Caco-2 (cell line): ENCODE measurements at regions not wholly inside any gene's neighbourhood (a gene's known extent, or its start where the extent isn't known, plus 50 kb on each side); places are given as distances from the start of the nearest gene placed in this dataset.

Source experiments
- BruUV-seq: library from RNA; stranded (reverse); fragments of 400-500 nt; replicated peaks from 2 replicates; lab custom pipeline; 2021; lab: Mats Ljungman, UMichigan
- CTCF ChIA-PET: fragments of 300-600 bp; sonication (Branson Sonifier 250); formaldehyde crosslinking; loops from one replicate; lab custom pipeline; 2022; ENCODE audit warnings: antibody characterized with exemption; lab: Charles Lee
- POLR2A ChIA-PET: fragments of 300-600 bp; sonication (Branson Sonifier 250); formaldehyde crosslinking; loops from one replicate; lab custom pipeline; 2022; ENCODE audit warnings: antibody characterized with exemption; lab: Charles Lee
- DNase-seq, 2 experiments: peaks; one replicate each; pipeline versions ENCODE4 v3.0.0 to v3.0.0-alpha.2; 2020 to 2022
- H3K27me3 ChIP-seq: replicated peaks from 2 replicates; pipeline ENCODE4 v1.6.0; 2011; ENCODE audit warnings: low read length; ENCODE audit not compliant: control insufficient read depth, insufficient read depth
- H3K36me3 ChIP-seq: 2 replicates; pipeline ENCODE4 v1.5.1; 2011; ENCODE audit warnings: low read length; ENCODE audit not compliant: control insufficient read depth, insufficient read depth
- H3K4me1 ChIP-seq: fragments of 250-450 bp; sonication (Bioruptor Pico); 2 replicates; pipeline ENCODE4 v1.5.1; 2020; ENCODE audit warnings: mild to moderate bottlenecking
- H3K4me3 ChIP-seq: 2 replicates; pipeline ENCODE4 v1.5.1; 2011; ENCODE audit warnings: low read depth, mild to moderate bottlenecking, control low read depth, low read length
- H3K9me3 ChIP-seq: fragments of 250-450 bp; sonication (Bioruptor Pico); 2 replicates; pipeline ENCODE4 v1.5.1; 2020; ENCODE audit warnings: mild to moderate bottlenecking, moderate library complexity
- H3K27ac Mint-ChIP-seq: one replicate; pipeline ENCODE4 v1.8.0; 2022; ENCODE audit warnings: mixed read lengths; ENCODE audit not compliant: unreplicated experiment
- H3K27me3 Mint-ChIP-seq: one replicate; pipeline ENCODE4 v1.8.0; 2022; ENCODE audit warnings: mixed read lengths; ENCODE audit not compliant: insufficient read depth, unreplicated experiment
- H3K36me3 Mint-ChIP-seq: one replicate; pipeline ENCODE4 v1.8.0; 2022; ENCODE audit warnings: mild to moderate bottlenecking, mixed read lengths; ENCODE audit not compliant: insufficient read depth, unreplicated experiment
- H3K4me1 Mint-ChIP-seq: one replicate; pipeline ENCODE4 v1.8.0; 2022; ENCODE audit warnings: low read depth, mixed read lengths; ENCODE audit not compliant: unreplicated experiment
- H3K4me3 Mint-ChIP-seq: one replicate; pipeline ENCODE4 v1.8.0; 2022; ENCODE audit warnings: mild to moderate bottlenecking, moderate library complexity, mixed read lengths; ENCODE audit not compliant: unreplicated experiment
- H3K9me3 Mint-ChIP-seq: one replicate; pipeline ENCODE4 v1.8.0; 2022; ENCODE audit warnings: mixed read lengths; ENCODE audit not compliant: unreplicated experiment
- CTCF ChIP-seq, 2 experiments: fragments of 200-600 bp in 1 of 2; IDR thresholded peaks; 1 replicate in 1 of 2; 2 replicates in 1 of 2; pipeline versions ENCODE4 v1.5.1 to v1.8.0; 2011 to 2022; ENCODE audit warnings: antibody characterized with exemption in 1 of 2, control low read depth in 1 of 2, inconsistent platforms in 1 of 2, low read depth in 1 of 2, low read length in 1 of 2, mild to moderate bottlenecking in 1 of 2, moderate library complexity in 1 of 2; ENCODE audit not compliant: insufficient read depth in 1 of 2, severe bottlenecking in 1 of 2, unreplicated experiment in 1 of 2
- intact Hi-C: fragments of 100-400 bp; cut with micrococcal nuclease; formaldehyde crosslinking; loops from one replicate; pipeline ENCODE4 v1.10.0; 2022; ENCODE audit not compliant: unreplicated experiment

DNA sequence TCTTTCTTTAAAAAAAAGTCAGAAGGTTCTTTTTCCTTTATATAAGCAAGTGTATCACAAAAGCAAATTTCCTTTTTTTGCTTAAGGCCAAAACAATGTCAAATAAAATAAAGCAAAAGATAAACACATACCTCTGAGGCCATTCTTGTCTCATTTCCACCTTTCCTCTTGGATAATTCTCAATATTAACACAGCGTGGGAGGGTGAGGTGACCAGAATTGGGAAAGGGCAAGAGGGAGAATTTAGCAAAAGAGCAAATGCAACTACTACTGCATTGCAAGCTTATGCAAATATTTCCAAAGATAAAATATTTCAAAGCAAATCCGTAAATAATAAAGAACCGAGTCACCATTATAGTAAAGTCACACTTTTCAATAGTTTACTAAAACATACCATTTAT is 153.4 kb upstream of the PSMD7 start:
- TF ChIP-seq CTCF (IDR thresholded peaks at IDR 0.05; ENCODE audit: insufficient read depth in 1 of 2, low read depth in 1 of 2, low read length in 1 of 2, severe bottlenecking in 1 of 2, unreplicated experiment in 1 of 2) = no peak
- no peaks in the 10 kb centered on the region for H3K36me3 ChIP-seq
- ChIA-PET CTCF (no interaction called here), POLR2A (interaction anchor here (0.5 kb wide), 1 partner anchor 1291 kb away, joined by 3 read pairs; no protein-coding TSS in a partner anchor)
- BruUV-seq = no TSS peak
- no peak overlapping the region for H3K4me3 ChIP-seq
- Mint-ChIP-seq H3K4me1 (no peaks in the 10 kb centered on the region), H3K27ac (no peak overlapping the region), H3K36me3 (no peaks in the 10 kb centered on the region), H3K27me3 (no peaks in the 10 kb centered on the region), H3K4me3 (no peak overlapping the region), H3K9me3 (no peaks in the 10 kb centered on the region)
- H3K27me3 ChIP-seq = no peaks in the 10 kb centered on the region
- no peak for DNase-seq
- H3K4me1 ChIP-seq = no peaks in the 10 kb centered on the region
- no peaks in the 10 kb centered on the region for H3K9me3 ChIP-seq
- intact Hi-C loops = no loop called here

DNA sequence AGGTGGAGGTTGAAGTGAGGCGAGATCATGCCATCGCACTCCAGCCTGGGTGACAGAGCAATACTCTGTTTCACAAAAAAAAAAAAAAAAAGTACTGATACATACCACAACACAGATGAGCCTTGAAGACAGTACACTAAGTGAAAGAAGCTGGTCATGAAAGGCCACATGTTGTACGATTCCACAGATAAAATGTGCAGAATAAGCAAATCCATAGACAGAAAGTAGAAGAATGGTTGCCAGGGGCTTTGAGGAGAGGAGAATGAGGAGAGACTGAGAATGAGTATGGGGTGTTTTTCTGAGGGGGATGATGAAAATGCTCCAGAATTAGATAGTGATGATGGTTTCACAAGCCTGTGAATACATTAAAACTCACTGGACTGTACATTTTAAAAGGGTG is 155.6 kb upstream of the PSMD7 start:
- Histone ChIP-seq H3K36me3 (no peaks in the 10 kb centered on the region), H3K4me1 (no peaks in the 10 kb centered on the region), H3K4me3 (no peak overlapping the region), H3K9me3 (no peaks in the 10 kb centered on the region), H3K27me3 (no peaks in the 10 kb centered on the region)
- H3K36me3 Mint-ChIP-seq = no peaks in the 10 kb centered on the region
- DNase-seq = no peak
- ChIA-PET CTCF (no interaction called here), POLR2A (no interaction called here)
- H3K9me3 Mint-ChIP-seq = no peaks in the 10 kb centered on the region
- no peak overlapping the region for H3K4me3 Mint-ChIP-seq
- no peaks in the 10 kb centered on the region for H3K27me3 Mint-ChIP-seq
- no peaks in the 10 kb centered on the region for H3K4me1 Mint-ChIP-seq
- no TSS peak for BruUV-seq
- intact Hi-C loops = no loop called here
- no peak for TF ChIP-seq CTCF (IDR thresholded peaks at IDR 0.05; ENCODE audit: insufficient read depth in 1 of 2, low read depth in 1 of 2, low read length in 1 of 2, severe bottlenecking in 1 of 2, unreplicated experiment in 1 of 2)
- no peak overlapping the region for H3K27ac Mint-ChIP-seq

DNA sequence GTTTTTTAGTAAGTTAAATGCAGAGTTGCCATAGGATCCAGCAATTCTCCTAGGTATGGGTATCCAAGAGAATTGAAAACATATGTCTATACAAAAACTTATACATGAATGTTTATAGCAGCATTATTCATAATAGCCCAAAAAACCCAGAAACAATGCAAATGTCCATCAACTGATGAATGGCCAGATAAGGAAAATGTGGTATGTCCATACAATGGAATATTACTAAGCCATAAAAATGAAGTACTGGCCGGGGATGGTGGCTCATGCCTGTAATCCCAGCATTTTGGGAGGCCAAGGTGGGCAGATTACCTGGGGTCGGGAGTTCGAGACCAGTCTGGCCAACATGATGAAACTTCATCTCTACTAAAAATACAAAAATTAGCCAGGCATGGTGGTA is 156.1 kb upstream of the PSMD7 start:
- BruUV-seq = no TSS peak
- CTCF ChIA-PET = no interaction called here
- no peaks in the 10 kb centered on the region for H3K4me1 Mint-ChIP-seq

More for the DNA sequence above, 156.1 kb upstream of the PSMD7 start:
- Mint-ChIP-seq H3K36me3 (no peaks in the 10 kb centered on the region), H3K4me3 (no peak overlapping the region), H3K27me3 (no peaks in the 10 kb centered on the region), H3K27ac (no peak overlapping the region), H3K9me3 (peaks cover 3% of the 10 kb centered on the region)
- Histone ChIP-seq H3K4me3 (no peak overlapping the region), H3K36me3 (no peaks in the 10 kb centered on the region), H3K27me3 (no peaks in the 10 kb centered on the region), H3K9me3 (no peaks in the 10 kb centered on the region), H3K4me1 (no peaks in the 10 kb centered on the region)
- no peak for DNase-seq
- intact Hi-C loops = no loop called here
- TF ChIP-seq CTCF (IDR thresholded peaks at IDR 0.05; ENCODE audit: insufficient read depth in 1 of 2, low read depth in 1 of 2, low read length in 1 of 2, severe bottlenecking in 1 of 2, unreplicated experiment in 1 of 2) = no peak
- POLR2A ChIA-PET = no interaction called here
